Adipocyte (in vitro differentiated cells): ENCODE measurements at regions not wholly inside any gene's neighbourhood (a gene's known extent, or its start where the extent isn't known, plus 50 kb on each side); places are given as distances from the start of the nearest gene placed in this dataset.

Experiments used
- DNase-seq: peaks from one replicate; pipeline ENCODE4 v3.0.0-alpha.2; 2015; ENCODE audit warnings: low read depth
- H3K27me3 ChIP-seq: replicated peaks from 2 replicates; pipeline ENCODE4 v1.7.0; 2013; ENCODE audit warnings: mild to moderate bottlenecking, low read length, moderate library complexity; ENCODE audit not compliant: control insufficient read depth, insufficient read depth
- H3K36me3 ChIP-seq: 2 replicates; pipeline ENCODE4 v1.7.0; 2013; ENCODE audit warnings: low read length, mild to moderate bottlenecking, moderate library complexity; ENCODE audit not compliant: control insufficient read depth, insufficient read depth, severe bottlenecking
- H3K4me1 ChIP-seq: 2 replicates; pipeline ENCODE4 v1.7.0; 2013; ENCODE audit warnings: mild to moderate bottlenecking, low read length, moderate library complexity; ENCODE audit not compliant: control insufficient read depth, insufficient read depth
- H3K4me3 ChIP-seq: 2 replicates; pipeline ENCODE4 v1.7.0; 2013; ENCODE audit warnings: mild to moderate bottlenecking, low read length, moderate library complexity
- H3K9ac ChIP-seq: 2 replicates; pipeline ENCODE4 v1.7.0; 2013; ENCODE audit warnings: mild to moderate bottlenecking, low read length, moderate library complexity
- H3K9me3 ChIP-seq: 2 replicates; pipeline ENCODE4 v1.7.0; 2013; ENCODE audit warnings: mild to moderate bottlenecking, low read length, moderate library complexity; ENCODE audit not compliant: control insufficient read depth

DNA sequence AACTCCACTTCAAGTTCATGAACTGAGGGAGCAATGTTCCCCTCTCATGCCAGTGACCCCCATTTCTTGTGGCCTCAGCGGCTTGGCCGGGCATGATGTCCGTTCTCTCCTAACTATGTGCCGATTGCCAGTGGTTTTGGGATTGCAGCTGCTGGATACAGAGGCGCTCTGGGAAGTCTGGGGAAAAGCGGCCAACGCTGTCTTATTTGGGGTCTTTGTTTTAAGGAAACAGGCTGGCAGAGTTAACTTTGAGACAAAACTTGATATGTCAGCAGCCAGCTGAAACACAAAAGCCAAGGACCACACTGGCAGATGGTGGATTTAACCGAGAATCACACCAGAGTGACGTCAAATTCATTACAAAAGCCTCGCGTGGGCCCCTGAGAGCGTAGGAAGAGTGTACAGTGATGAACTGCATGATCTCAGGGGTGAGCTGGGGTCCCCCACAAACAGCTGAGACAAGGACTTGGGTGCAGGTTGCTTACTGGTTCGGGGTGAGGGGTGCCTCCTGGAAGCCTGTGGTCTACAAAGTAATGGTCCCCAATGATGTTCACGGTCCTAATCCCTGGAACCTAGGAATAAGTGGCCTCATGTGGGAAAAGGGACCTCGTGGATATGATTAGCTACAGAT, 180.4 kb downstream of the IRF8 start:
- H3K36me3 ChIP-seq = no peaks in the 10 kb centered on the region
- no peaks in the 10 kb centered on the region for H3K4me1 ChIP-seq
- no peak overlapping the region for H3K9ac ChIP-seq
- no peak for DNase-seq
- no peaks in the 10 kb centered on the region for H3K9me3 ChIP-seq
- H3K27me3 ChIP-seq = peaks cover 57% of the 10 kb centered on the region
- no peak overlapping the region for H3K4me3 ChIP-seq

DNA sequence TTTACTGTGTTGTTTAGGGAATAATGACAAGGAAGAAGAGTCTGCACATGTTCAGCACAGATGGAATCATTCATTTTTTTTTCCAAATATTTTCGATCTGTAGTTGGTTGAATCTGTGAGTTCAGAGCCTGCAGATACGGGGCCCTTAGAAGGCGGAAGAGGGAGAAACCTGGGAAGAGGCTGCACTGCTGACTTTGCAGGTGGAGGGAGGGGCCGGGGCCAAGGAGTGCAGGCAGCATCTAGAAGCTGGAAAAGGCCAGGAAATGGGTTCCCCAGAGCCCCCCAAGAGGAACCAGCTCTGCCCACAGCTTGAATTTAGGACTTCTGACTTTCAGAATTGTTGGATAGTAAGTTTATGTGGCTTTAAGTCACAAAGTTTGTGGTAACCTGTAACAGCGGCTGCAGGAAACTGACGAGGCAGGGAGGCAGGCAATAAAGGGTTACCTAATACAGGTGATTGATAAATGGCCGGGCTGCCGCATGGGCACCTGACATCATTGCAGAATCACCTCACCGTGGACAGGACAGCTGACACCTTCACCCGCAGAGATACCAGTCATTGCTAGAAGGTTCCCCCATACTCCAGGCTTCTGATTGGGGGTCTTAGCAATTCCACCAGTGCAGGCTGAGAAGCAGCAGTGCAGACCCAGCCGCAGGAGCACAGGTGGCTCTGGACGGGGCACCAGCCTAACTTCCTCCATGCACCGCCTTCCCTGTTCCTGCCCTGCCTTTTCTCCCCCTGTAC, 181.3 kb downstream of the IRF8 start:
- Histone ChIP-seq H3K4me3 (no peak overlapping the region), H3K4me1 (no peaks in the 10 kb centered on the region), H3K9me3 (no peaks in the 10 kb centered on the region), H3K9ac (no peak overlapping the region), H3K36me3 (no peaks in the 10 kb centered on the region), H3K27me3 (peaks cover 58% of the 10 kb centered on the region)
- DNase-seq = no peak

DNA sequence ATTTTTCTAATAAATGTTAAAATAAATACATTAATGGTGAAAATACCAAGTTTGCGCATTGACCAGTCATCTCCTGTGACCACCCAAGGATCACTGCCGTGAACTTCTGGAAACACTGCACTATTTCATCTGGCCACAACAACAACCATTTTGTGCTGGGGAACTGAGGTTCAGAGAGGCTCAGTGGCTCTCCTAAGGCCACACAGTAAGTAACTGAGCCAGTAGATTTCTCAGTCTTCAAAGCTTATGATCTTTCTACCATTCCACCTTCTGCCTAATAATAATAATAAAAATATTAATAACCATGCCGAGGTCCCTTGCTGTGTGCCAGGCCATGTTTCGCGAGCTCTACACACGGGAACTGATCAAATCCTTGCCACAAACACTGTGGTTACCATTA, 182.0 kb downstream of the IRF8 start:
- Histone ChIP-seq H3K4me3 (no peak overlapping the region), H3K36me3 (no peaks in the 10 kb centered on the region), H3K27me3 (peaks cover 60% of the 10 kb centered on the region), H3K9ac (no peak overlapping the region), H3K4me1 (no peaks in the 10 kb centered on the region), H3K9me3 (no peaks in the 10 kb centered on the region)
- DNase-seq = no peak

DNA sequence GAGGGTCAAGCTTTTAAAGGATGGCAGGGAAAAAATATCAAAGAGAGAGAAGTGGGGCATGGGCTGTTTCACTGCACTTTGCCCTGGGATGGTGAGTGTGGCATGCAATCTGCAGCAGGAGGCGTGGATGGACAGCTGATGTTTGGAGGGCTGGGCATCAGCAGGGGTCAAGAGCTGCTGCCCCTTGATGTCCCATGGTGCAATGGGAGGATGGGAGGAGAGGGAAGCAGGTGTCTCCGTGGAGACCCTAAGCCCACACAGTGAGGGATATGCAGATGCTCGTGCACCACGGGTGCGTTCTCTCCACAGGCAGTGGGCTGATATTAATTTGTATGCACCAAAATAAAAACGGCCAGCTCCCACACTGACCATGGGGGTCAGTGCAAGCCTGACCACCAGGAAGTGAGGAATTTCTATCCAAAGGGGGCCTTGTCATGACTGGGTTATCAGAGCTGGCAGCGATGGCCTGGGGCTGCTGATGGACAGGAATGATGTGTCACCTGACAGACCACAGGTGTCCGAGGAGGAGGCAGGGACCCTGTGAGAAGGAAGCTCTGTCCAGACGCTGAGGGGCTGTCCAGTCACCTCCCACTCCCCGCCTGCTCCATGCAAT, 183.6 kb downstream of the IRF8 start:
- H3K4me3 ChIP-seq = no peak overlapping the region
- H3K27me3 ChIP-seq = peaks cover 47% of the 10 kb centered on the region

DNA sequence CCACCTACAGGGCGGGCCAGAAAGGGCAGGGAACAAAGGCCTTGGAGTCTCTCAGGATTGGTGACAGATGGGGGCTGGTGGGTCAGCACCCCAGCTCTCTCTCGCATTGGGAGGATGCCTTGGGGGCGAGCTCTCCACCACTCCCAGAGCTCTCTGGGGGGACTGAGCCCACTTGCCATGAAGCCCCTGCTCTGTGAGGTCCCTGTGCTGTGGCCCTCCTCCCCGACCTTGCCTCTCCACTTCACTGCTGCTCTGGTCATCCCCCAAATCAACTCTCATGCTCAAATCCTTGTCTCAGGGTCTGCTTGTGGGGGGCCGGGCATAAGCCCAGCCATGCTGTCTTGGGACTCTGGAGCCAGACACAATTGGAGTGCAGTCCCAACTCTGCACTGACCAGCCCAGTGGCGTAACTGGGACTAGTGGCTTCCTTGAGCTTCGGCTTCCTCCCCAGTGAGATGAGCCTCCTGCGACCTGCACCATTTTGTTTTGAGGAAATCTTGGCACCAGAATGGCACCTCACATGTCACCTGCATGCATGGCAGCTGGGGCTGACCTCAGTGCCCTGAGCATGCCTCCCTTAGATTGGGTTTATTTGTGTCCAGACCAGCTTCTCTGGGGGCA, 184.5 kb downstream of the IRF8 start:
- peaks cover 40% of the 10 kb centered on the region for H3K27me3 ChIP-seq
- no peak overlapping the region for H3K4me3 ChIP-seq
- H3K9ac ChIP-seq = no peak overlapping the region
- no peaks in the 10 kb centered on the region for H3K36me3 ChIP-seq
- no peaks in the 10 kb centered on the region for H3K9me3 ChIP-seq
- DNase-seq = no peak
- no peaks in the 10 kb centered on the region for H3K4me1 ChIP-seq

More for the DNA sequence above, 183.6 kb downstream of the IRF8 start:
- Histone ChIP-seq H3K9ac (no peak overlapping the region), H3K4me1 (no peaks in the 10 kb centered on the region), H3K36me3 (no peaks in the 10 kb centered on the region), H3K9me3 (no peaks in the 10 kb centered on the region)
- DNase-seq = no peak

DNA sequence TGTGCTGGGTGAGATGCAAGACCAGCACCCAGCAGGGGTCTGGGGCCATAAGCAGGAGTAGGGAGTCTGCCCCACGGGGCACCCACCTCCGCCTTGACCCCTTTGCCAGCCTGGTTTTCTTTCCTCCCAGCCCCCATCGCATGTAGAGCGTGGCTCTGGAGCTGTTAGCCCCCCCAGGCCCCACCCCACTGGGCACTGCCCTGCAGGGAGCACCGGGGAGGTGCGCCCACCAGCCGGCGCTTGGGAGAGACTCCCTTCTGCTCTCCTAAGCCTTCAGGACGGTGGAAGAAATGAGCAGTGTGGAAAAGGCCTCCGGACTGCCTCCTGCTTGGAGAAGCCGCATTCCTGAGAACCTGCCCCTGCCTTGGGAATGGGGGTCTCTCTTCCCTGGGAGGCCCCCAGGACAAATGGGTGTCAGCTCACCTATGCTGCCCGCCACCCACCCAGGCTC, 186.2 kb downstream of the IRF8 start:
- Histone ChIP-seq H3K9me3 (no peaks in the 10 kb centered on the region), H3K4me1 (no peaks in the 10 kb centered on the region)

DNA sequence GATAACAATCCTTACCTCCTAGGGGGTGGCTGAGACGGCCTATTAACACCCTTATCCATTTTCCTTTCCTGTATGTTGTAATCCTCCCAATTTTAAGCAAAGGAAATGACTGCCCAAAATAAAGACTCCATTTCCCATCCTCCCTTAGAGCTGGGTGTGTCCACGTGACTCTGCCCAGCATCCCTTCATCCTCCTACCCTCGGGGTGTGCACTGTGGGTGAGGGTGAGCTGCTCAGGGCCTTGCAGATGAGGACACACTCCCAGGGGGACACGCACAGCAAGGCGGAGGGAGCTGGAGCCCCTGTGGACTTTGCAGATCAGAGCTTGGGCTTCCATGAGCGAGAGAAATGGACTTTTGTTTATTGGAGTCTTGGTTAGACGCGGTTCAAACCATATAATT, 186.8 kb downstream of the IRF8 start:
- H3K4me1 ChIP-seq = no peaks in the 10 kb centered on the region
- H3K4me3 ChIP-seq = no peak overlapping the region
- no peak for DNase-seq
- H3K27me3 ChIP-seq = peaks cover 32% of the 10 kb centered on the region
- no peaks in the 10 kb centered on the region for H3K36me3 ChIP-seq
- H3K9me3 ChIP-seq = no peaks in the 10 kb centered on the region
- no peak overlapping the region for H3K9ac ChIP-seq

More for the DNA sequence above, 186.2 kb downstream of the IRF8 start:
- no peak overlapping the region for H3K4me3 ChIP-seq
- H3K9ac ChIP-seq = no peak overlapping the region
- H3K27me3 ChIP-seq = peaks cover 31% of the 10 kb centered on the region
- no peak for DNase-seq
- H3K36me3 ChIP-seq = no peaks in the 10 kb centered on the region

DNA sequence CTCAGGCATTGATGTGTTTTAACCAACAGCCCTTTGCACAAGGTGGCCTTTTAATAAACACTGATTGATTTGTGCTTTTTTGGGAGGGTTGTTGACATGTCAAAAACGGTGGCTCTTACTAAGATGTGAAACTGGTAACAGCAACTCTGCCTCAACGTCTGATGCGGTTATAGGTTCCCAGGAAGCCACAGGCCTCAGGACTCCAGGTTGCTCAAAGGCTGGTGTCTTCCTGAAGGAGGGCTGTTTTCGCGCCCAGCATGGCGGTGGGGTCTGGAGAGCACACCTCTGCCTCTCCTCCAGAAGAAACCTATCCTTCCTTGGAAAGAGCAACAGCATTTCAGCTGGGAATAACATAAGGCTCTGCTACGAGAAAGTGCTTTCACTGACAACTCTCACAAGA, 187.5 kb downstream of the IRF8 start:
- H3K4me3 ChIP-seq = no peak overlapping the region
- no peaks in the 10 kb centered on the region for H3K36me3 ChIP-seq
- no peaks in the 10 kb centered on the region for H3K9me3 ChIP-seq
- H3K9ac ChIP-seq = no peak overlapping the region
- no peaks in the 10 kb centered on the region for H3K4me1 ChIP-seq
- H3K27me3 ChIP-seq = peaks cover 34% of the 10 kb centered on the region
- DNase-seq = no peak

DNA sequence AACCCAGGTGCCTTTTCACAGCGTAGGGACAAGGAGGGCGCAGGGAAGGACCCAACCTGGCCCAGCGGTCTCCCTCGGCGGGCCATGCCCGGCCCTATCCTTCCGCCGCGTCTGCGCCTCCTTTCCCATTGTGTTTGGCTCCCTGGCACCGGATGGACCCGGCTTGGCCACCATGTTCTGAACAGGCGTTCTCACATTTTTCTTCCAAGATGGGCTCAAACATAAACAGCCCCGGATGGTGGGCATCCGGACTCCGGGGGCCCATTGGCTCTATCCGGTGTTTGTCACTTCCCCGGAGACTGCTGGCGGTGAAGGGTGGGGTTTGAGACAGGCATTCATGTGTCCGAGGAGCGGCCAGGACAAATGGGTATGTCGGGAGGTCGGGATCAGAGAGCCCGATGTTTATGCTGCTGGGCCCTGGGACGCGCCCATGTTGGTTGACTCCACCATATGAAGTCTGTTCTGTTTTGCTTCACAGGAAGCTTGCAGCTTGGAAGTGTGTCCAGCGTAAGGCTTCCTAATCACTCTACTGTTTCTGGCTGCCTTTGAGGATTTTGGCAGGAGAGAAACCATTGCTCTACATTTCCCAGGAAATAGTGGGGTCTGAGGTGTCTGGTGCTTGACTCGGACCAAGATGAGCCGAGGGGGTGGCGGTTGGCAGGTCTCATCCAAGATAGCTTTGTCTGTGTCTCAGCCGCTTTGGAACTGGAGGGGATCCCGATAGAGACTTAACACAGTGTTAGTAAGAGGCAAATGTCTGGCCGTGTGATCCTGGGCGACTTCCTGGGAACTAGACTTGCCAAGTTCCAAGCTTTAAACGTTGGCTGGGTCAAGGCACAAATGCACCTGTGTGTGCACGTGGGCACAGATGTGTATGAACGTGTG, 188.3 kb downstream of the IRF8 start:
- Histone ChIP-seq H3K4me1 (no peaks in the 10 kb centered on the region), H3K4me3 (no peak overlapping the region), H3K9ac (no peak overlapping the region), H3K27me3 (peaks cover 35% of the 10 kb centered on the region), H3K36me3 (no peaks in the 10 kb centered on the region), H3K9me3 (no peaks in the 10 kb centered on the region)
- DNase-seq = no peak

DNA sequence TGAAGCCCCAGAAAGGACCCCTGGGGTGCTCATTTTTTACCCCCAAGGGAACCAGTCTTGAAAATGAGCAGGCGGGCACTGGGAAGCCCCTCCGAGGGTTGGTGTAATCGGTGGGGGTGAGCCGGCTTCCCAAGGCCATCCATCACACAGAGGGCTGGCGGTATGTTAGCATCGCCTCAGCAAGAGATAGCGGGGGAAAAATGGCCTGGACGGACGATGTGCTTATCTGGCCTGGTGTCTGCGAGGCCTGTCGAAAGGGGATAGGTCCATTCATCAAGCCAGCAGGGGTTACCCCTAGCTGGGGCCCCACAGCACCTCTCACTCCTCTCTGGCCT, 188.9 kb downstream of the IRF8 start:
- Histone ChIP-seq H3K27me3 (peaks cover 38% of the 10 kb centered on the region), H3K9ac (no peak overlapping the region), H3K9me3 (no peaks in the 10 kb centered on the region), H3K4me1 (no peaks in the 10 kb centered on the region), H3K4me3 (no peak overlapping the region), H3K36me3 (no peaks in the 10 kb centered on the region)
- DNase-seq = no peak
